CD4-positive, alpha-beta T cell treated with Interleukin-6 for 4 hours (primary cell): ENCODE measurements at regions not wholly inside any gene's neighbourhood (a gene's known extent, or its start where the extent isn't known, plus 50 kb on each side); places are given as distances from the start of the nearest gene placed in this dataset.
"Not testable (repeated sequence)": the region's sequence is repeated elsewhere in the genome, so short reads cannot be mapped to it uniquely, and the experiment has no call there.

Experiments
- DNase-seq: peaks from one replicate; pipeline ENCODE4 v3.0.0-alpha.2; 2020; ENCODE audit warnings: mixed read lengths

DNA sequence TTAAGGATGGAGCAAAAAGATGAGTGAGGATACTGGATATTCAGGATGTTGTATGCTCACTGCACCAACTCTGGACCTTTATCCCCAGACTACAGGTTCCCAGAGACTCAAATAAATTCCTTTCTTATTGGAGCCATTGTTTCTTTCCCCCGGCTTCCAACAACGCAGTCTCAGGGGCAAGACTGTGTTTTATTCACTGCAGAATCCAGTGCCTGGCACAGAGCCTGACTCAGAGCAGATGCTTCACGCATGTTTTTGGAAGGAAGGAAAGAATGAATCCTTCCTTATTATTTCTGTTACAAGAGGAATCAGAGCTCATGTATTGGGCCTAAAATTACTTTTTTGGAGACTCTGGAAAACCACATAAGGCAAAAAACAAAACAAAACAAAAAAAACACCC is 96.0 kb upstream of the VGLL4 start:
- no peak for DNase-seq

DNA sequence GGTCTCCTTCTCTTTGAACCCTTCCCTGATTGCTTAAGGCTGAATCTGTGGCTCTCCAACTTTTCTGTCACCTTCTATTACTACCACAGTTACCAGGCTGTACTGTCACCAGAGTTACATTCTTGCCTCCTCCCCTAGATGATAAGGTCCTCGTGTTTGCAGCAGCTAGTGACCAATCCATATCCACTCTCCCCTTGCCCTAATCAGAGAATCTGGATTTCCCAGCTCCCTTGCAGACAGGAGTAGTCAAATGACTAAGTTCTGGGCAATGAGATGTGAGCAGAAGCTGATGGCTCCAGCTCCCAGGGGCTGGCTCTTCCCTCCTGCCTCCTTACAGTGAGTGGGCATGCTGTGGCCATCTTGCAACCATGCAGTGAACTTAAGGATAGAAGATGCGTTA is 95.4 kb upstream of the VGLL4 start:
- DNase-seq: no peak

DNA sequence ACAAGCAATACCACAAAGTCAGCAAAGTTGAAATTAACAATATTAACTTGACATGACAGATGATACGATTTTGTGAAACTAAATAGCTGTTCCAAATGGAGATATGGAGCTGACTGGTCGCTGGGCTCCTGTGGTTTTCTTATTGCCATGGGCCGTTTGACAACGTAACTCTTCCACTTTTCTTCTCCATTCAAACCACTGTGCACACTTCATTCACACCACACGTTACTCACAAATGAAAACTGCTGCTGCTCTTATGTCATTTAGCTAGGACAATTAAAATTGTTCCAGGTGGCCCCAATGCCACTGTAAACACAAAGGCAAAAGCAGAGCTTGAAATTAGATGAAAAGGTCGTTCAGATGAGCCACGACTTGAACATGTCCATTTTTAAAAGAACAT is 94.0 kb upstream of the VGLL4 start:
- no peak for DNase-seq

DNA sequence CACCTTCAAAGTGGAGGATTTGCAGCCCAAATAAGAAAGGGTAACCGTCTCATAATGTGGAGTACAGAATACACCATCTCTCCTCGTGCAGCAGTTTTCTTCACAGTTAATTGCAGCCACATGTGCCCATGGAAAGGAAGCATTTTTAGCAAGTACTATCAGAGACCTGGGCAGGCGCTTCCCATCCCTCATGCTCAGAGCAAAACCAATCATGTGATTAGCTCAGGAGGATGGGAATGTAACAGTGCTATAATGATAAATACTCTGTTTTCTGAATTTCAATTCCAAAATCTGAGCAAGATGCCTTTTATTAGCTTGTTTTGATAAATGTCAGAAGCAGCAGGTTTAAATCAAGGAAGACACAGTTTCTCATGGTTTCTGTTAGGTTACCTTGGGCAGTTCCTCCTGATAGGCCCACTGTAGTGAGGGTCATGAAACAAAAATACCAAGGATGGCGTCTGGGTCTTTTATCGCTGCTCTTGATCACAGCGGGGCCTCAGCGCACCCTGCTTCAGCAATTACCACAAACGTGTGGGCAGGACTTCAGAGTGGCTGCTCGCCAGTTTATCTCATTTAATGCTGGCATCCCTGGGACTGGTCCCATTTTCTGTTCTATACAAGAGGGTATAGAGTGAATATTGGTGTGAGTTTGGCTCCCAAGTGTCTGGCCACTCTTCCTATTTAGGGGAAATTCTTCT is 92.6 kb upstream of the VGLL4 start:
- DNase-seq: no peak

DNA sequence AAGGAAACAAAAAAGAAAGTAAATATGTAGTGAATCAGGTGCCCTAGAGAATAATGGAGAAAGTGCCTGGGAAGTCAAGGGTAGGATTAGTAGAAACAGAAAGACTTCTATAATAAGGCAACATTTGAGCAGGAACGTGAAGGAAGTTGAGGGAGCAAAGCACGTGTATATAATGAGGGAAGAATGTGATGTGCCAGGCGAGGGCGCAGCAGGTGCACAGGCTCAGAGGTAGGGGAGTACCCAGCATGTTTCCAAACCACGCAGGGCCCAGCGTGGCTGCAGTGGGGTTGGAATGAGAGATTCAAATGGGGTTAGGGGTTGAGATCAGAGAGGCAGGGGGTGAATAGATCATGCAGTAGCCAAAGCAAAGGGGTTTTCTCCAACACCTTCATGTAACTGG is 91.9 kb upstream of the VGLL4 start:
- DNase-seq: peak; percentile 8

DNA sequence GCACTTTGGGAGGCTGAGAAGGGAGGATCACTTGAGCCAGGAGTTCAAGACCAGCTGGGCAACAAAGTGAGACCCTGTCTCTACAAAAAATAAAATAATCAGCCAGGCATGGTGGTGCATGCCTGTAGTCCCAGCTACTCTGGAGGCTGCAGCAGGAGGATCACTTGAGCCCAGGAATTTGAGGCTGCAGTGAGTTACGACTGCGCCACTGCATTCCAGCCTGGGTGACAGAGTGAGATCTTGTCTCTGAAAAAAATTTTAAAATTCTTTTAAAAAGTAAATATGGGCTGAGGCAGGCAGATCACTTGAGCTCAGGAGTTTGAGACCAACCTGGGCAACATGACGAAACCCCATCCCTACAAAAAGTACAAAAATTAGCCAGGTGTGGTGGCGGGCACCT is 91.4 kb upstream of the VGLL4 start:
- DNase-seq: not testable (repeated sequence)

DNA sequence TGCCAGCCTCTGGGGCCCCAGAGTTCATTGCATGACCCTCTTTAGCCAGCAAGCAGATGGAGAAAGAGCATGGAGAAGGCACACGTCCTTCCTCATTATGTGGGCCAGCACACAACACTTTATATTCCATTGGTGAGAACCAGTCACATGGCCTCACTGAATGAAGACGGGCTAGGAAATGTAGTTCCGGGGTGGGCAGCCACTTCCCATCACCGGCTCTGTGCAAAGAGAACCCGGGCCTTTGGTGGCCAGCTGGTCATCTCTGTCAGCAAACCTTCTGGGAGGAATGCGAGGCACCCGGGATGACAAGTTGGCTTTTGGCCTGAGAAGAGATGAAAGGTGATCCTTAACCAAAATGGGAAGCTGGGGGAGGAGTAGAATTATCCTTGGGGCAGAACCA is 90.2 kb upstream of the VGLL4 start:
- DNase-seq: no peak

DNA sequence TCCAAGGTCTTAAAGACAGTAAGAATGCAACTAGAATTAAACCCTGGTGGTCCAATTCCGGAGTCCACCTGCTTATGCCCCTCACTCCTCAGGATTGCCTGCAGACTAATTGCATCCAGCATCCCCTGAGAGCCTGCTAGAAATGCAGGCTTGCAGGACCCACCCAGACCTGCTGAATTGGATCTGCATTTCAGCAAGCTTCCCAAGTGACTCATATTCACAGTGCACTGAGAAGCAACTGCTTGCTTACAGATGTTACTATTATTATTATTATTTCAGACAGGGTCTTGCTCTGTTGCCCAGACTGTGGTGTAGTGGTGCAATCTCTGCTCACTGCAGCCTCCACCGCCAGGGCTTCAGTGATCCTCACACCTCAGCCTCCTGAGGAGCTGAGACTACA is 83.5 kb upstream of the VGLL4 start:
- DNase-seq: no peak

DNA sequence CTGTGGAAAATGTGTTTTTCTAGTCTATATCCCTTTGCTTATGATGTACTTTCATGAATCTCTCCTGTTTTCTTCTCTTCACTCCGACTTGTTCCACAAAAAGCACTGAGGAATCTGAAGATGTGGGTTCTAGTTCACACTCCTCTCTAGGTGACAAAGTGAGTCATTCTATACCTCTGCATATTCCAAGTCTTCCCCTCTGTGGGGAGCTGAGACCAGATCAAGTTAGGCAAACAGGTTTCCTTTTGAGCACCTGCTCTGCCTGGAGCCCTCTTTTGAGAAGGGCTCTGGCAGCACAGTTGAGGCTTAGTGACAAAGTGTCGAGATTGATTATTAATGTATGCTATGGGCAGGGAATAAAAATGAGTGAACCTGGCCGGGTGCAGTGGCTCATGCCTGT is 82.4 kb upstream of the VGLL4 start:
- no peak for DNase-seq

DNA sequence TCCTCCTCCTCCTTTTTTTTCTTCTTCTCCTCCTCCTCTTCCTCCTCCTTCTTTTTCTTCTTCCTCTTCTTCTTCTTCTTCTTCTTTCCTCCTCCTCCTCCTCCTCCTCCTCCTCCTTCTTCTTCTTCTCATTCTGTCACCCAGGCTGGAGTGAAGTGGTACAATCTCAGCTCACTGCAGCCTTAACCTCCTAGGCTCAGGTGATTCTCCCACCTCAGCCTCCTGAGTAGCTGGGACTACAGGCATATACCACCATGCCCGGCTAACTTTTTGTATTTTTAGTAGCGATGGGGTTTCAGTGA is 81.6 kb upstream of the VGLL4 start:
- DNase-seq: not testable (repeated sequence)

DNA sequence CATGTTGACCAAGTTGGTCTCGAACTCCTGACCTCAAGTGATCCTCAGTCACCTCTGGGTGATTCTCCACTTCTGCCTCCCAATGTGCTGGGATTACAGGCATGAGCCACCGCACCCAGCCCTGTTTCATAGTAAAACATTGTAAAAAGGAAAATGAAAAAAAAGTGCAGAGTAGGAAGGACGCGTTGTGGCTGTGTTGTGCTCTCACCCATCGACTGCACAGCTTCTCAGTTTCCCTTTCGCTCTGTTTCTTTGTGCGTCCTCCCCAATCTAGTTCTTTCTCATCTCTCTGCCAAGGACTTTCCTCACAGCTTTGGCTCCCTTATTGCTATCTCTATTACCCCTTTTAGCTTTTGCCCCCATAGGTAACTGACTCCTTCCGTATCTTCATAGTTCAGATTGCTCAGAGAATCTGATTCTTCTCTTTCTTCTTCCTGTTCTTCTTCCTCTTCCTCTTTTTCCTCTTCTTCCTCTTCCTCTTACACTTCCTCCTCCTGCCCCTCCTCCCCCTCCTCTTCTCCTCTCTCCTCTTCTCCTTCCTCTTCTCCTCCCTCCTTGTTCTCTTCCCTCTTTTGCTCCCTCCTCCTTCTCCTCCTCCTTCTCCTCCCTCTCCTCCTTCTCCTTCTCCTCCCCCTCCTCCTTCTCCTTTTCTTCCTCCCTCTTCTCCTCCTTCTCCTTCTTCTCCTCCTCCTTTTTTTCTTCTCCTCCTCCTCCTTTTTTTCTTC is 81.1 kb upstream of the VGLL4 start:
- DNase-seq: no peak

DNA sequence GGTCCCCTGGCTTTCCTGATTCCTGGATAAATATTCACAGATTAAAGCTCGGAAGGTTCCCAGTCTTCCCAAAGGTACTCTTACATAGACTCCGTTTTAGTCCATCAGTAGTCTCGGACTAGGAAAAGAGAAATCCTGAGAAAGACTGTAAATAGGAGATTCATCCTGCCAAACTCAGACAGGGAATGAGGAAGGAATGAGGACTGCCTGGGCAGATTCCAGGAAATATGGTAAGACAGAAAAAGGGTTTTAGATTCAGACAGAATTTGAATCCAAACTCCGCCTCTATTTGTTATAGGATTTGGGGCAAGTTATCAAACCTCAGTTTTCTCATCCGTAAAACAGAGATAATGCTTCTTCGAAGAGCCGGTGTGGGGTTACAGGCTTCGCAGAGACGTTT is 77.8 kb upstream of the VGLL4 start:
- no peak for DNase-seq

DNA sequence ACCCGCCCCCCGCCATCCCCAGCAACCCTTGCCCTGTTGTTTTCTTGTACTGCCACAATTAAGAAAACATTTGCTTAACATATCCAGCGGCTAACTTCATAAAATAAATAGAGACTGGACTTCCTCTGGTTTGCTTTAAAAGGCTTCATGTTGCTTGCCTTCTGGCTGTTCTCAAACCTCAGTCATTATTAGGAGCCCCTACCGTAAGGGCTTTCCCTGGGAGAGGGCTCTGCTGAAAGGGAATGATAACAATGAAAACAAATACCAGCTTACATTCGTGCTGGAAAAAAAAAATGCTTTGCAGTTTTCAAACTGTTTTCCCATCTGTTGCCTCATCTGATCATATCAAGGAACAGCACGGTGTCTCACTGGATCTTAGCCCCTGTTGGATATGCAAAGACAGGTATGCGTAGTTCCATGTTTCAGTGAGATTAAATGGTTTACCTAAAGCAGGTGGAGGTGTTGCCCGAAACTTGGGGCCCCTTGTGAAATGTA is 77.2 kb upstream of the VGLL4 start:
- no peak for DNase-seq

DNA sequence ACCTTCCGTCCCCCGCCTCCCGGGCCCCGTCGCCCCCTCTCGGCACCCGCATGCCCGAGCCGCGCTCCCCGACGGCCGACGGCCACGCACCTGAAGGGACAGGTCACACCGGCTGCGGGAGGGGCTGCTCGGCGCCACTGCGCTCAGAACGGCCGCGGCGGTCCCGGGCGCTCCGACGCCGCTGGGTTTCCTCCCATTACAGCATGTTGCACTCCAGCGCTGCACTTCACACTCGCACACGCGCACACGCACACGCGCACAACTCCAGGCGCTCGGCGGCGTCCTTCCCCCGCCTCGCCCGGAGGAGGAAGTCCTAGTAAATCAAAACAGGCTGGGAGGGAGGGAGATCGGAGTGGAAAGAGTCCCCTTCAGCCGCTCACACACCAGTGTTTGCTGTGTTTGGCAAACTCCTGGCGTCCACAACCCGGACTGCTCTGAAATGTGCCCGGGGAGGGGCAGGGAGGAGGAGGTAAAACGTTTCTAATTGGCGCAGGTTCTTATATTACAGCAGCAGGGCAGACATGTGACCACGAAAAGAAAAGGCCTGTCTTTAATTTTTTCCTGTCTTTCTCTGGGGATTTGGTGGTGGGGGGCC is 76.7 kb upstream of the VGLL4 start:
- DNase-seq: peak; percentile 65

DNA sequence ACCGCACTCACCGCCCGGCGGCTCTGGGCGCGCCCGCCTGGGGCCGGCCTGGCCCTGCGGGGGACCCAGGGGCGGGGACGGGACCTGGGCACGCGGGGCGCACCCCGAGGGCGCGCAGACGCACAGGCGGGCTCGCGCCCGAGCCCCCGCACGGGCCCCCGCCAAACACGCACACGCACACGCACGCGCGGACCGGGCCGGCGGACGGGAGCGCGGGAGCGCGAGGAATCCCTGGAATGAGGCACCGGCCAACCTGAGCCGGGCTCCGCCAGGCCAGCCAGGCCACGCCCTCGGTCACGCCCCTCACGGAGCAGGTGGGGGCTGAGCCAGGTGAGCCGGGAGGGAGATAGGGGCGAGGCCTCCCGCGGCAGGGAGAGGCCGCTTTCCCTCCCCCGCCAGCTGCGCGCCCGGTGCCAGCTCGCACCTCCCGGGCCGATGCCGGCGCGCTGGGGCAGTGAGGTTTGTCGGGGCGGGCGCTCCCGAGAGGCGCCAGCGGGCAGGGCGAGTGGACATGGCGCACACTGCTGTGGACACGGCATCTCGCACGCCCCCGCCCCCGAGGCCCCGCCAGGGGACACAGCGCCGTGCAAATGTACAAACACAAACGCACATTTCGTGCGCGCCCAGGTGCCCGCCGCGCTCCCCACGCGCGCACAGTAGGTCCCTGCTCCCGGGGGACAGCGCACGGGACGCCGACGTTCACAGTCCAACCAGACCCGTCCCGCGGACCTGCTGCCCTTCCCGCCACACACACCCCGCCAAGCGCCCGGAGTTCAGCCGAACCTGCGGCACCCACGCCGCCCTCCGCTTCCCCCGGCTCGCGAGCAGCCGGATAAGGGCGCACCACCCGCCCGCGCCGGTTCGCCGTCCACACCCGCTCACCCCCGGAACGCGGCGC is 75.9 kb upstream of the VGLL4 start:
- peak; percentile 89 for DNase-seq

DNA sequence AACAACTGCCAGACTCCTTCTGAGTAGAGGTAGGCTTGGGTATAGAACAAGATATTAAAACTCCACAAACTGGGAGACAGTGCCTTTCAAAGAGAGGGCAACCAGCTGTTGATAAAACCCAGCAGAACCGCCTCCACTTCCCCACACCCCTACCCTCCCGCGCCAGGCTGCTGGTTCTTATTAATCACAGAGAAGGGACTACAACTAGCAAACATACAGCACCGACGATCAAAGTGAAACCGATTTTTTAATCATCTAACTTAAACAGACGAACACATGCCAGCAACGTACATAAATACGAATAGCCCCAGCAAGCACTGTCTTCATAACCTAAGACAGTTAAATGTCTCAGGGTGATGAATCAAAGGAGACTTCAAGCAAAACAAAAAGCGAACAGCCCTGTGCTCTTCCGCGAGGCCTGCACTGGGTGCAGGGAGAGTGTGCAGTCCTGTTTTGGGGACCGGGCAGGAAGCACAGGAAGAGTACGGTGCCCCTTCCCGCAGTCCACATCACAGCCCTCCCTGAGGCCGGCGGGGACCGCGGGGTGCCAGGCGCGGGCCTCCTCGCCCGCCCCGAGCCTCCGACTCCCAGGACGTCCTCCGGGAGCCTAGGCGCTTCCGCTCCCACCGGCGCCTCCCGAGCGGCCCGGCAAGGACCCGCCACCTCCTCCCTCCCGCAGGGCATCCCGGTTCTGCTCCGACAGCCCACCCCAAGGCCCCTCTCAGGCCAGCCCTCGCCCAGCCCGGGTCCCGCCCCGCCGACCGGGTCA is 75.1 kb upstream of the VGLL4 start:
- peak; percentile 52 for DNase-seq

DNA sequence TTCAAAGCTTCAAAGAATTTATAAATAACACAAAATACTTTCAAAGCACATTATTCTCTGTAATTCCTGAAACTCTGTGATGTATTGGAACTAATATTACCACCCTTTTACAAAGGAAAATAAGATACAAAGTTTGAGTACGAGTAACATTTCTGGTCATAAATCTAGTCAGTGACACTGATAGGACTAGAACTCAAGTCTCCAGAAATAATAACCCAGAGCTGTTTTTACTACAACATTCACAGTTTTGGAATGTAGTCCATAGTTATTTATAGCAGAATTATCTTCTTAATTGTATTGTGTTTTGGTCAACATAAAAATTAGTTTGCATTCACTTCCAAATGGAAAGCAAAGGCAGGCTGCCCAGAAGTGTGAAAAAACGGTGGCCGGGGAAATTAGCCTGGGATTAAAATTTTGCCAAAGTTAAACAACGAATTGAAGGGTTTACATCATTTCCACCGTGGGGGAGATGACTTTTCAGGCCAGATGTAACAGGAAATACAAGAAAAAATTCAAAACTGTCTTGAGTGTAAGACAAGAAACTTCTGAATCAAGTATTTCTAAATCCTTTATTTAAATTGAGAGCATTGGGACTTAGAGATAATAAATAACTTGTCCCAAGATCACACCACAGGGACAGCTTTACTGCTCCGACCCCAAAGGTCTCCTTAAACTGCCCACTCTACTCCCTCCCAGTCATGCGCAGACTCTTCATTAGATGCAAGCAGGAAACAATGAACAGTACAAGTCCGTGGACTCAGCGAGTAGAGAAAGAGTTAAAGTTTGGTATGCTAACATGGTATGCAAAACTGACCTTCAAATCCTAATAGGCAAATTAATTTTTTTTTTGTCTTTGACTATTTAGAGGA is 74.3 kb upstream of the VGLL4 start:
- DNase-seq: no peak

DNA sequence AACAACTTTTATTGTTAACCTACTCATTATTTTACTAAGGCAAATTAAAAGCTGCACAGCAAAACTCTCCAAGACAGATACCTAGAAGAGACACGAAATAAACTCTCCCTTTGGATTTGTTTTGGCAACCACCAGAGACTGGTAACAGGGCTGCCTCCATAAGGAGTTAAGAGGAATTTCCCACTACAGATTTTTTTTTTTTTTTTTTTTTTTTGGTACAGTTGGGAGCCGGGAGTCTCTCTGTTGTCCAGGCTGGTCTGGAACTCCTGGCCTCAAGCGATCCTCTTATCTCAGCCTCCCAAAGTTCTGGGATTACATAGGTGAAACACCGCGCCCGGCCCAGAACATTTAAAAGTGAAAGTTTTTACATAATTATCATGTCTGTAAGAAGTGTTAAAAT is 73.6 kb upstream of the VGLL4 start:
- DNase-seq: no peak

DNA sequence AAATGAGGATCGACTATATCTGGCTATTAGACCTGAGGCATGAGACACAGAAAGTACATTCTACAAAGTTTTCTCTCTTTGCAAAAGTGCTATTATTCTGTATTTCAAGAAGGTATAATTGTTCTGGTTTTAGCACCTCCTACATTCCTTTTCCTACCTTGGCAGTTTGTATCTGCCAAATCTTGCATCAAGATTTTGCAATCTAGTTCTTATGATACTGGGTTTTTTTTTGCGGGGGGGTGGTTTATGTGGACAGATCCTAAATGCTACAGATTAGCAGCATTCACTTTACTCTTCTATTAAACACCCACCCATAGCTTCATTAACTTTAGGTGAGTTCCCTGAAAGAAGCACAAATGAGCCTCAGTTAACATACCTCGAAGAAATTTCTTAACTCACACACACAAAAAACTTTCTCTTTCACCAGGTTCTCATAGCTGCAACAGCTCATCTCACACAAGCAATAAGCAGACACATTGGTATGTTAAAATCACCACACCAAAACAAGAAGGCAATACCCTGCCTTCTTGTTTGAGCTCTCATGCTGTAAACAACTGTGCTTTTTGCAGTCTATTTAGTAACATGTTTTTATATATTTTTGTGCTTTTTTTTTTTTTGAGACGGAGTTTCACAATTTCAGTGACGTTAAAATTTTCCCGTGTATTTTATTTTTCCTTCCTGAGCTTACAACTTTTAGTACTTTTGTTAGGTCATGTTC is 73.0 kb upstream of the VGLL4 start:
- no peak for DNase-seq

DNA sequence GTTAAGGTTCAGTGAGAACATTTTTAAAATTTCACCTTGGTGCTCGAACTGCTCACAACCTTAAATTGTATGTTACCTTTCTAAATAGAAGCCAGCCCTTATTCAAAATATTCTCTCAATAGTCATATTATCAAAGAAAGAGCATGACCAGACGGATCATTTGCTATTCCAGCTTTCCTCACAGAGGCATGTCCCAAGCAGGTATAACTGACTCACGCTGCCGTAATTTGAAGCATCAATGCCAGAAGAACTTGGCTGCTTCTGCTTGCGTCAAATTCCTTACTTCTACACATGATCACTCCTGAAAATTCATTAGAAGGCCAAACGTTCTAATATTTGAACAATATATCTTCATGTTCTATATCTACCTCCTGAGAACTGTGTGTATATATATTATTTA is 69.5 kb upstream of the VGLL4 start:
- DNase-seq: no peak

DNA sequence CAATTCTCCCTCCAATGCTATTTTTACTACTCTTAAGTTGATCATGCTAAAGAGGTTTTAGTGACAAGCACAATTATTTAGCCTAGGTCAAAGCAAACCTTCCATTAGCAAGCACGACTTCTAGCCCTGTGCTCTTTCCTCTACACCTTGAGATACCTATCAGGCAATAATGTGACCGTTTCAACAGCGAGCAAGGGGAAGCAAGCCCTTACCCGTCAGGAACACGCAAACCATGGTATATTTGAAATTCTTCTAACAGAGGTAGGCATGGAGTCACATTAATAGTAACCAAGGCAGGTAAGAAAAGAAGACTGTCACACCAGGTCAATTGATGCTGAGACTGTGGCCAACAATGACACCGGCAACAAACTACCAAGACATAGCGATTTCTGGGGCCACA is 68.9 kb upstream of the VGLL4 start:
- no peak for DNase-seq
